ENCODE measurements at regions not wholly inside any gene's neighbourhood (a gene's known extent, or its start where the extent isn't known, plus 50 kb on each side); places are given as distances from the start of the nearest gene placed in this dataset.

GRCh38 chr3:29144807-29145206 lies 136.1 kb upstream of the RBMS3 start:
- peak in 1 of 6 experiments; percentile 9 for TF ChIP-seq CTCF (IDR thresholded peaks at IDR 0.05)
- TF ChIP-seq POLR2A (IDR thresholded peaks at IDR 0.05), result no peak
- no peak for TF ChIP-seq POLR2AphosphoS5 (IDR thresholded peaks at IDR 0.05)
- no peak for TF ChIP-seq EP300 (IDR thresholded peaks at IDR 0.05)

Measured in upper lobe of left lung (tissue), 4 donors.